Gastrocnemius medialis (tissue), 4 donors: ENCODE measurements at regions not wholly inside any gene's neighbourhood (a gene's known extent, or its start where the extent isn't known, plus 50 kb on each side); places are given as distances from the start of the nearest gene placed in this dataset.

Source experiments
- CTCF ChIP-seq, 5 experiments: fragments of 450-650 bp in 3 of 5; fragments of 200-600 bp in 2 of 5; sonication (generic) in 2 of 5; IDR thresholded peaks in 4 of 5; conservative IDR thresholded peaks in 1 of 5; 1 replicate in 4 of 5; 2 replicates in 1 of 5; pipeline ENCODE4 v1.5.1; 2016 to 2019; ENCODE audit warnings: antibody characterized with exemption in 5 of 5, mild to moderate bottlenecking in 3 of 5, moderate library complexity in 3 of 5
- POLR2A ChIP-seq, 2 donors: fragments of 450-650 bp; IDR thresholded peaks; one replicate each; pipeline ENCODE4 v1.6.1; 2017; ENCODE audit warnings: antibody characterized with exemption in 2 of 2, mild to moderate bottlenecking in 2 of 2, moderate library complexity in 2 of 2

DNA sequence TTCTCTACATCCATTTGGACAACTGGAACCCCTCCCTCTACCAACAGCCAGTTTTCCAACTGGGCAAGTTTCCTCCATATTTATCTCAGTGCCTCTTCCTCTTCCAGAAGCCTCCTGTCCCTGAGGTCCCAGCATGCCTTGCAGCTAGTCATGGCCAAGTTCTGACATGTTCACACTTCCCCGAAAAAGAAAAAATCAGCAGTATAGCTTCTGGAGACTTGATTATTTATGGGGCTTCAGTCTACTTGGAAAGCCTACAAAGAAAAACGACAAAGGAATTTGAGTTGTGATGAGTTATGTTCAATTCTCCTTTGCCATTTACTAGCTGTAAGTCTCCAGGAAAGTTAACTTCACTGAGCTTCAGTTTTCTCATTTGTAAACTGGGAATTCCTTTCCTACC is 406.5 kb downstream of the MAFB start:
- TF ChIP-seq CTCF (IDR thresholded peaks at IDR 0.05 in 4 of 5, conservative IDR thresholded peaks at IDR 0.05 in 1 of 5), result no peak
- TF ChIP-seq POLR2A (IDR thresholded peaks at IDR 0.05), result no peak
